ENCODE measurements at regions not wholly inside any gene's neighbourhood (a gene's known extent, or its start where the extent isn't known, plus 50 kb on each side); places are given as distances from the start of the nearest gene placed in this dataset.

- H3K79me2 ChIP-seq (ENCODE audit: insufficient read depth, low read length): no peaks in the 10 kb centered on the region
- intact Hi-C loops (cut with micrococcal nuclease; ENCODE audit: unreplicated experiment): no loop called here
- no peak overlapping the region for H3K4me2 ChIP-seq (ENCODE audit: low read depth, low read length)
- ATAC-seq: no peak
- no peak overlapping the region for H3K4me3 ChIP-seq (replicated peaks in 1 of 3; ENCODE audit: insufficient read depth in 1 of 3, low read depth in 2 of 3, low read length in 3 of 3)
- H3K9ac ChIP-seq (ENCODE audit: insufficient read depth, low read depth, low read length): no peak overlapping the region
- H2AFZ ChIP-seq (ENCODE audit: low read length): no peak overlapping the region
- no peaks in the 10 kb centered on the region for H3K27me3 ChIP-seq (ENCODE audit: control insufficient read depth in 1 of 2, insufficient read depth in 2 of 2, low read length in 2 of 2)
- no peaks in the 10 kb centered on the region for H3K4me1 ChIP-seq (ENCODE audit: insufficient read depth, low read length)
- POLR2A ChIA-PET: no interaction called here
- no peaks in the 10 kb centered on the region for H4K20me1 ChIP-seq (ENCODE audit: insufficient read depth, low read length)
- no peak for DNase-seq (ENCODE audit: low spot score)
- TF ChIP-seq KMT2B (CRISPR knock-in tag; IDR thresholded peaks at IDR 0.05) (no peak), ZNF30 (CRISPR knock-in tag; IDR thresholded peaks at IDR 0.05) (no peak), ZNF615 (CRISPR knock-in tag; IDR thresholded peaks at IDR 0.05; ENCODE audit: borderline replicate concordance) (no peak), HMGA1 (CRISPR knock-in tag; conservative IDR thresholded peaks at IDR 0.05) (no peak), ARNTL (CRISPR knock-in tag; IDR thresholded peaks at IDR 0.05) (no peak), ZBTB1 (CRISPR knock-in tag; IDR thresholded peaks at IDR 0.05; ENCODE audit: borderline replicate concordance) (no peak), ZMYM3 (CRISPR knock-in tag; IDR thresholded peaks at IDR 0.05) (no peak), ZNF18 (CRISPR knock-in tag; IDR thresholded peaks at IDR 0.05; ENCODE audit: insufficient replicate concordance) (no peak), POLR2A (IDR thresholded peaks at IDR 0.05; ENCODE audit: insufficient read depth in 1 of 2, low read depth in 2 of 2, low read length in 2 of 2) (no peak), HBP1 (CRISPR knock-in tag; IDR thresholded peaks at IDR 0.05; ENCODE audit: low read depth) (no peak), ZNF652 (CRISPR knock-in tag; IDR thresholded peaks at IDR 0.05; ENCODE audit: borderline replicate concordance, low read depth) (no peak), ZNF101 (CRISPR knock-in tag; IDR thresholded peaks at IDR 0.05; ENCODE audit: borderline replicate concordance, low read depth) (no peak), STAG1 (CRISPR knock-in tag; IDR thresholded peaks at IDR 0.05) (no peak)
- TF ChIP-seq, protein P1, sequence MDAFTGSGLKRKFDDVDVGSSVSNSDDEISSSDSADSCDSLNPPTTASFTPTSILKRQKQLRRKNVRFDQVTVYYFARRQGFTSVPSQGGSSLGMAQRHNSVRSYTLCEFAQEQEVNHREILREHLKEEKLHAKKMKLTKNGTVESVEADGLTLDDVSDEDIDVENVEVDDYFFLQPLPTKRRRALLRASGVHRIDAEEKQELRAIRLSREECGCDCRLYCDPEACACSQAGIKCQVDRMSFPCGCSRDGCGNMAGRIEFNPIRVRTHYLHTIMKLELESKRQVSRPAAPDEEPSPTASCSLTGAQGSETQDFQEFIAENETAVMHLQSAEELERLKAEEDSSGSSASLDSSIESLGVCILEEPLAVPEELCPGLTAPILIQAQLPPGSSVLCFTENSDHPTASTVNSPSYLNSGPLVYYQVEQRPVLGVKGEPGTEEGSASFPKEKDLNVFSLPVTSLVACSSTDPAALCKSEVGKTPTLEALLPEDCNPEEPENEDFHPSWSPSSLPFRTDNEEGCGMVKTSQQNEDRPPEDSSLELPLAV (CRISPR knock-in tag; conservative IDR thresholded peaks at IDR 0.05; ENCODE audit: low read depth): no peak
- in situ Hi-C loops (cut with HindIII; ENCODE audit: extremely low pct_ligation_motif_present, low pct_unique_long_range_greater_than_20kb): no loop called here
- H3K9me3 ChIP-seq (ENCODE audit: low read length): no peaks in the 10 kb centered on the region
- CTCF ChIA-PET (ENCODE audit: low intra/inter-chr PET ratio, low total read pairs): no interaction called here
- H3K36me3 ChIP-seq (replicated peaks in 1 of 2; ENCODE audit: control insufficient read depth in 1 of 2, insufficient read depth in 2 of 2, low read length in 2 of 2): no peaks in the 10 kb centered on the region
- FAIRE-seq: no peak
- BruUV-seq (replicated peaks): no TSS peak
- WGBS (ENCODE audit: low lambda C conversion rate): 5% methylated on average over 3 of the region's 3 CpGs
- no peak overlapping the region for H3K27ac ChIP-seq (ENCODE audit: extremely low read length, insufficient read depth, low read length)
Observed at GRCh38 chr10:61346796-61347413, 106.3 kb downstream of the TMEM26 start.
